CD1c-positive myeloid dendritic cell (primary cell): ENCODE measurements at regions not wholly inside any gene's neighbourhood (a gene's known extent, or its start where the extent isn't known, plus 50 kb on each side); places are given as distances from the start of the nearest gene placed in this dataset.

Experiments
- DNase-seq: peaks from one replicate; pipeline ENCODE4 v3.0.0-alpha.2; 2016; ENCODE audit errors: extremely low spot score

GRCh38 chr6:159099961-159100360, 55.2 kb upstream of the TAGAP start:
- DNase-seq = no peak

DNA sequence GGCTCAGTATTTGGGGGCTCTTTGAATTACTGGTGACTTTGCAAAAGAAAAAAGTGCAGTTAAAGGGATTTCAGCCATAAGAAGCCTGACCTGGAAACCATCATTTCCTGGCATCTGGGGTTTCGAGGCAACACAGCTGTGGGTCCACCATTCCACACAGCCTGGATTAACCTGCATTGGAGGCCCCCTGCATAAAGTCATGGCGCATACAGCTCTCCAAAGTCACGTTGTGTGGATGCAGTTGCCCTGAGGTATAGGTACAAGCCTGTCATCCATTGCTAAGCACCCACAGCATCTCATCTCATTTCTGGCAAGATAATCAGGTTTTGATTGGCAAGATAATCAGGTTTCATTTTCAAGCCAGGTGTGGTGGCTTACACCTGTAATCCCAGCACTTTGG, 54.5 kb upstream of the TAGAP start:
- DNase-seq = no peak

DNA sequence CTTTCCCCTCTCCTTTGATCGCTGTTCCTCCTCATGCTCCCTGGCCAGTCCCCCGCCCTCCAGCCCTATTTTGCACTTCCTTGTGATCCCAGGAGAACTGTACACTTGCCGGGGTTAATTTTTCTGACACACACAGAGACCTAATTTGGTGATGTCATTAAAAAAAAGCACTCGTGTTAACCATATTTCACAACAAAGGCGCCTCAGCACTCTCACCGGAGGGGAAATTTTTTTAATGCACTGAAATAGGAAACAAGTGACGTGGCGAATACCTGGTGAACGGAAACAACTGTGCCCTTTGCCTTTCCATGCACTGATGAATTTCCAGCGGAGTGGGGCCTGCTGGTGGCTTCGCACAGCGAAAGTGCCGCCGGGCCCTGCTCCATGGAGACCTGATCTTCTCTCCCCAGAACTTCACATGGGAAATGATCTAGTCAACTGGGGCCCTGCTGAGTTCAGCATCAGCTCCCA, 53.9 kb upstream of the TAGAP start:
- DNase-seq = peak; percentile 78

DNA sequence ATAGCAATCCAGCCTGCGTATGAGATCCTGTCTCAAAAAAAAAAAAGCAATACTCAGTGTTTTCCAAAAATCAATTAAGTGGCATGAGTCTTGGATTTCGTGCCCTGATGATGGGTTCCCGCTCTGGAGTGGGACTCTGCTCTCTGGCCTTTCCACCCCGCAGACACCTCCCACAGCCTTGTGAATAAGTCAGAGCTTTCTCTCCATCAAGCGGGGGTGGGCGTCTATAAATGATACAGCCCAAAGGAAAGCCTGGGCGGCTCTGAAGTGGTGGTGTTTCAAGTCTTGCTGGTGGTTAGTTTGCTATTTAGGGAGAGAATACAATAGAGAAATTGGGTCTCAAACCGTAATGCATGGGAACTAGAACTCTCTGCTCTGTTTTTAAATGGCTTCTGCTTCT, 52.5 kb upstream of the TAGAP start:
- no peak for DNase-seq

DNA sequence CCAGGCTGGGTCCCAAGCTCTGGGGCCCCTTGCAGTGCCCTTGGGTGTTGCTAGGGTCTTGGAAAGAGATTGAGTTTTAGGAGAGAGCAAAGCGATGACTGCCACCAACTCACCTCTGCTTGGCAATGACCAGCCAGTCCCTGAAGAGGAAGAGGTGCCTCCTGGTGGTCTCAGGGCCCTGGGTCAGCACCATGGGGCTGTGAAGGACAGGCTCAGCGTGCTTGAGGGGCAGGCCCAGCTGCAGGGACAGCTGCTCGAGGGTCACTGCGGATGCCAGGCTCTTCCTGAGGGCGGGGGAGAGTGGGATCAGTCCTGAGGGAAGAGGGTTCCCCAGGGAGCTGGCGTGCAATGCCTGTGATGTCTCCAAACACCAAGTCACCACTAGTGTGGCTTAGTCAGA, 50.8 kb upstream of the TAGAP start:
- no peak for DNase-seq

GRCh38 chr6:159094444-159095252, 49.9 kb upstream of the TAGAP start:
- DNase-seq = no peak
